GM12864 (cell line): ENCODE measurements at regions not wholly inside any gene's neighbourhood (a gene's known extent, or its start where the extent isn't known, plus 50 kb on each side); places are given as distances from the start of the nearest gene placed in this dataset.
"Not testable (repeated sequence)": the region's sequence is repeated elsewhere in the genome, so short reads cannot be mapped to it uniquely, and the experiment has no call there.

Experiments used
- DNase-seq: peaks from one replicate; pipeline ENCODE4 v3.0.0-alpha.2; 2011; ENCODE audit warnings: low read depth
- H3K4me3 ChIP-seq: 2 replicates; pipeline ENCODE4 v1.5.1; 2011; ENCODE audit warnings: mild to moderate bottlenecking, low read depth, low read length, control low read depth
- TF ChIP-seq, protein P1 (sequence below): IDR thresholded peaks from 2 replicates; pipeline ENCODE4 v1.5.1; 2011; ENCODE audit warnings: low read depth, mild to moderate bottlenecking, moderate library complexity, low read length, control low read depth, inconsistent platforms; ENCODE audit errors: missing control alignments

DNA sequence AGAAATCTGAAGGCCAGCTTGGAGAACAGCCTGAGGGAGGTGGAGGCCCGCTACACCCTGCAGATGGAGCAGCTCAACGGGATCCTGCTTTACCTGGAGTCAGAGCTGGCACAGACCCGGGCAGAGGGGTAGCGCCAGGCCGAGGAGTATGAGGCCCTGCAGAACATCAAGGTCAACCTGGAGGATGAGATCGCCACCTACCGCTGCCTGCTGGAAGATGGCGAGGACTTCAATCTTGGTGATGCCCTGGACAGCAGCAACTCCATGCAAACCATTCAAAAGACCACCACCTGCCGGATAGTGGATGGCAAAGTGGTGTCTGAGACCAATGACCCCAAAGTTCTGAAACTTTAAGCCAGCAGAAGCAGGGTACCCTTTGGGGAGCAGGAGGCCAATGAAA is 318.4 kb downstream of the ZFHX3 start:
- not testable (repeated sequence) for DNase-seq, H3K4me3 ChIP-seq

DNA sequence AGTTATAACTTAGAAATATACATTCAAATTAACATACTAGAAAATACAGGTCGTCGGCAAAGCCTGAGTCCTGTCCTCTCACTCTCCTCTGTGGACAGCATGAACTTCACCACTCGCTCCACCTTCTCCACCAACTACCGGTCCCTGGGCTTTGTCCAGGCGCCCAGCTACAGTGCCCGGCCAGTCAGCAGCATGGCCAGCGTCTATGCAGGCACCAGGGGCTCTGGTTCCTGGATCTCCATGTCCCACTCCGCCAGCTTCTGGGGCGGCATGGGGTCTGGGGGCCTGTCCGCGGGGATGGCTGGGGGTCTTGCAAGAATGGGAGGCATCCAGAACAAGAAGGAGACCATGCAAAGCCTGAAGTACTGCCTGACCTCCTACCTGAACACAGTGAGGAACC is 319.4 kb downstream of the ZFHX3 start:
- TF ChIP-seq, protein P1, sequence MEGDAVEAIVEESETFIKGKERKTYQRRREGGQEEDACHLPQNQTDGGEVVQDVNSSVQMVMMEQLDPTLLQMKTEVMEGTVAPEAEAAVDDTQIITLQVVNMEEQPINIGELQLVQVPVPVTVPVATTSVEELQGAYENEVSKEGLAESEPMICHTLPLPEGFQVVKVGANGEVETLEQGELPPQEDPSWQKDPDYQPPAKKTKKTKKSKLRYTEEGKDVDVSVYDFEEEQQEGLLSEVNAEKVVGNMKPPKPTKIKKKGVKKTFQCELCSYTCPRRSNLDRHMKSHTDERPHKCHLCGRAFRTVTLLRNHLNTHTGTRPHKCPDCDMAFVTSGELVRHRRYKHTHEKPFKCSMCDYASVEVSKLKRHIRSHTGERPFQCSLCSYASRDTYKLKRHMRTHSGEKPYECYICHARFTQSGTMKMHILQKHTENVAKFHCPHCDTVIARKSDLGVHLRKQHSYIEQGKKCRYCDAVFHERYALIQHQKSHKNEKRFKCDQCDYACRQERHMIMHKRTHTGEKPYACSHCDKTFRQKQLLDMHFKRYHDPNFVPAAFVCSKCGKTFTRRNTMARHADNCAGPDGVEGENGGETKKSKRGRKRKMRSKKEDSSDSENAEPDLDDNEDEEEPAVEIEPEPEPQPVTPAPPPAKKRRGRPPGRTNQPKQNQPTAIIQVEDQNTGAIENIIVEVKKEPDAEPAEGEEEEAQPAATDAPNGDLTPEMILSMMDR: no peak
- DNase-seq: no peak
- no peak overlapping the region for H3K4me3 ChIP-seq

DNA sequence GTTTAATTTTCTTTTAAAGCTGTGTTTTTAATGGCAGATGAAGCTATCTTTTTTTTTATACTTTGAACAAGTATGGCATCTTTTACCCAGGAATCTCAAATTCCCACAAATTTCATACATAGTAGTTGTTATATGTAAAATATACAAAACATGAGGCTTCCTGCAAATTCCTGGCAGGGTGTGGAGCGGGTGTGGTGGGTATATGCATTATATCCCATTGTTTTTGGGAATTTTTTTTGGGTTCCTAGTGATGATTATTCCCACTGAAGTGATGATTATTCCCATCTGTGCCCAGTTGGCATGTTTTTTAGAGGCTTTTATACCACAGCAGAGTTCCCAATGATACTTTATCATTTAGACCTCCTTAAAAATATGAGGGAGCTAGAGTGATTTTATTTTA is 320.4 kb downstream of the ZFHX3 start:
- TF ChIP-seq, protein P1: no peak
- DNase-seq: no peak
- H3K4me3 ChIP-seq: no peak overlapping the region

DNA sequence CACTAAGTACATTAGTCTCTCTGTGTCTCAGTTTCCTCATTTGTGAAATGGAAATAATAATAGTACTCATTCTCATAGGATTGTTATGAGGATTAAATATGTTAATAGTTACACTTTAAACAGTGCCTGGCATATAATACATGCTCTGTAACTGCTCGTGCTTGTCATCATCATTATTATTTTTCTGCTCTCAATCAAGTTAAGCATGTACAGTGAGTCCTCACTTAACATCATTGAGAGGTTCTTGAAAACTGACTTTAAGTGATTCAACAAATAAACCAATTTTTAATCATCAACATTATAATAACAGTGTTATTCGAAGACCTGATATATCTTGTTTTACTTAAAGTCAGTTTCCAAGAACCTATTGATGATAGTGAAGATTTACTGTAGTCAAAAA is 322.3 kb downstream of the ZFHX3 start:
- no peak for DNase-seq
- TF ChIP-seq, protein P1: no peak
- H3K4me3 ChIP-seq: no peak overlapping the region

DNA sequence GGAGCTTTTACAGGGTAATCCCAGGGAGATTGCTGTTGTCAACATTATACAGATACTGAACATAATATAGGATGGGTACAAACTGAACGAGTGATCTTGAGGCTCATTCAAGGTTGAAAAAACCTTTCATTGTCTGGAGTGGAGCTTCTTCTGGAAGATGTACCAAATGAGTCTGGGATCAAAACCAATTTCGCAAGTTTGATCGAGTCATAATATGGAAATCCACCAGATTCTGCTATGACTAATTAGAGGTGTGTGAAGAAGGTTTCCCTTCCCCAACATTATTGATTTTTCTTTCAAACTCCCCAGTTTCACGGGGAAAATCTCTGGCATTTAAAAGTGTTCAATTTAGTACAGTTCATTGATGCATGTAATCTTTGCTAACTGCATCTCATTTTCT is 324.1 kb downstream of the ZFHX3 start:
- TF ChIP-seq, protein P1: no peak
- no peak for DNase-seq
- no peak overlapping the region for H3K4me3 ChIP-seq

DNA sequence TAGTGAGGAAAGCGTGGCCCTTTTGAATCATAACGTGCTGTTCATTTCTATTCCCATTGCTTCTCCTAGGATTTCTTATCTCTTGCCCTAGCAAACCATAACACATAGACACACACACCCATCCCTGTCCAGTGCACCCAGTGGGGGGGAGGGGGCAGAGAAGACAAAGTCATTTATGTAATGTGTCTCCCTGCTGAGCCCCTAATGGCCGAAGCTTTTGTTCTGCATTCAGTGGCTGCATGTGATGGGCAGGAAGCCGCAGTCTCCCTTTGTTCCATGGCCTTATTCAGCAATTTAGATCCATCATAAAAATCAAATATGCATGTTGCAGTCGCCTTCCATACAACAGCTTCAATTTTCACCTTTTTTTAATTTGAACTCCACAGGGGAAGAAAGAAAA is 325.4 kb downstream of the ZFHX3 start:
- TF ChIP-seq, protein P1: no peak
- DNase-seq: no peak
- no peak overlapping the region for H3K4me3 ChIP-seq

DNA sequence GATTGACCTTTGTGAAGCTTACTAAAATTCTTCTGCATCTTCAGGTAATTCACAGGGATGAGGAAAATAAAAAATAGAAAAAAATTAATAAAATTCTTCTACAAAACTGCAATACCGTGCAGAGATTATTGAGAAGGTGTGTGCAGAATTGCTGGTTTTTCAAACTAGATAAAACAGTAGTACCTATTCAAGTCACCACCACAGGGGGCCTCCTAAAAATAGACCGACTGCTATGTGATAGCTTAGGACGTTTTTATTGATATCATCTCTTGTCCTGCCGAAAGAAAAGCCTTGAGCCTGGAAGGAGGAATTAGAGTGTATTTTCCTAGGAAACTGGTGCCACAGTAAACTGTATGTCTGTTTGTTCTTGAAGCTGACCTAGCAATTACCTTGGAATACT is 325.9 kb downstream of the ZFHX3 start:
- TF ChIP-seq, protein P1: no peak
- DNase-seq: no peak
- no peak overlapping the region for H3K4me3 ChIP-seq

DNA sequence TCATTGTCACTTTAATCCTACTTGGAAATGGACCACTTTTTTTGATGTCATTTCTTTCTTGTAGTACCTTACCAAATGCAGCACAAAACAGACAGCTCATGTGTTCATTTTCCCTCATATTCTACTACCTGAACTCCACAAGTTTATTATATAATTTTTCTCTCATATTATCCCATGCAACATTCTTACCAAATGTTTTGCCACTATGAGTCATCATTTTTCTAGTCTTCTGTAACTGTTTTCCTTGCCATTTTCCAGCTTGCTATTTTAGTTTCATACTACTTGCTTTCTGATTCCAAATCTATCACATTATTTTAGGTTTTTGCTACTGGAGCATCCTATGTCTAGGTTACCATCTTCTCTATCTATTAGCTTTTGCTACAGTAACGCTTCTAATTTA is 332.7 kb downstream of the ZFHX3 start:
- TF ChIP-seq, protein P1: no peak
- no peak for DNase-seq
- H3K4me3 ChIP-seq: no peak overlapping the region
